Right cardiac atrium (tissue), 5 donors: ENCODE measurements at regions not wholly inside any gene's neighbourhood (a gene's known extent, or its start where the extent isn't known, plus 50 kb on each side); places are given as distances from the start of the nearest gene placed in this dataset.
A peak's percentile ranks its signal among the peaks of the same experiment; 100 is the strongest.

Experiments
- ATAC-seq, 2 donors: fragments of 200-7000 bp; cut with Tn5 transposase; one replicate each; pipeline versions ENCODE4 v1.8.0 to v1.9.1; 2020; ENCODE audit warnings: moderate library complexity in 2 of 2, mild to moderate bottlenecking in 1 of 2
- DNase-seq, 3 donors: peaks; one replicate each; pipeline ENCODE4 v3.0.0-alpha.2; 2020
- H3K27ac ChIP-seq: one replicate; pipeline ENCODE4 v1.5.1; 2013; ENCODE audit warnings: mild to moderate bottlenecking, low read length, control low read depth, moderate library complexity
- H3K27me3 ChIP-seq: one replicate; pipeline ENCODE4 v1.6.1; 2013; ENCODE audit not compliant: control insufficient read depth, insufficient read depth
- H3K4me1 ChIP-seq: one replicate; pipeline ENCODE4 v1.6.1; 2013; ENCODE audit warnings: low read length; ENCODE audit not compliant: control insufficient read depth, insufficient read depth
- H3K4me3 ChIP-seq: one replicate; pipeline ENCODE4 v1.5.1; 2013; ENCODE audit warnings: low read length, control low read depth
- H3K9me3 ChIP-seq: one replicate; pipeline ENCODE4 v1.6.1; 2013; ENCODE audit warnings: low read length; ENCODE audit not compliant: control insufficient read depth
- WGBS: extraction: QIAGEN DNeasy Blood & Tissue Kit; methylation state at CpG from one replicate; pipeline ENCODE4 v1.1.7; 2013; 5-methylcytosine and 5-hydroxymethylcytosine counted together
- intact Hi-C, 4 donors: fragments of 100-400 bp; cut with DNase I; formaldehyde crosslinking; loops; one replicate each; pipeline versions ENCODE4 v1.11.0 to v1.14.0; 2022 to 2023
- donor health status: healthy with polysubstance abuse.
- donor health status: DM: no; HTN: yes; CAD: no.
- donor health status: DM: no; HTN: no; CAD: no.
- donor health status: DM: no; HTN: yes; CAD: no; lungs with severe emphysema.
- donor health status: DM: yes; HTN: yes; CAD: no.

DNA sequence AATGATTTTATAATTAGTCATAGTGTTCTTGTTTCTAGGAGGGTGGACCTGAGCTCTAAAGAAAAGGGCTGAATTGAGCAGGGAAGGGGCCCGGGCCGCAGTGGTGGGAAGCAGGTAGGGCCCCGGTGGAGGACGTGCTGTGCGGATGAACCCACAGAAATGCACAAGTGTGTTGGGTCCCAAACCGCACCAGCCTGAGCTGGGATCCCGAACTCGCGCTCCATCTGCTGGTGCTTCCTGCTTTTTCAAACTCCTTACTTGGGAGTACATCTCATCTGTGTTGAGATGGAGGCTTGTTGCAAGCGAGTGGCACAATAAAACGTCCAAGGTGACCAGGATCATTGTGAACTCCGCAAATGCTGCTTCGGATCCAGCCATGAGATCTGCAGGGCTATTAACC is 244.8 kb upstream of the IGF1R start:
- no peaks in the 10 kb centered on the region for H3K9me3 ChIP-seq
- no peaks in the 10 kb centered on the region for H3K4me1 ChIP-seq
- H3K27ac ChIP-seq: no peak overlapping the region
- DNase-seq (no peak), ATAC-seq (no peak)
- WGBS: 86% methylated on average over 13 of the region's 13 CpGs
- intact Hi-C loops: no loop called here
- H3K27me3 ChIP-seq: no peaks in the 10 kb centered on the region
- H3K4me3 ChIP-seq: no peak overlapping the region

DNA sequence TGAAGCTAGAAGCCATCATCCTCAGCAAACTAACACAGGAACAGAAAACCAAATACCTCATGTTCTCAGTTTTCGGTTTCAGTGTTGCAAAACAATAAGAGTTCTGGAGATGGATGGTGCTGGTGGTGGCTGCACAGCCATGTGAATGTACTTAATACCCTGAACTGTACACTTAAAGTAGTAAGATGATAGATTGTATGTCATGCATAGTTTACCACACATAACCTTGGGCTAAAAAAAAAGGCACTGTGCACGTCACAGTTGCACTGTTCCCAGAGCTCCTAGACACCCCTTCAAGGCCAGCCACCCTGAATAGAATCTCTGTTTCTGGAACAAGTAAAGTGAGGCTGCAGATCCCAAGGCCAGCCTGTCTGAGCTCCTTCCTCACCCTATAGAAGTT is 243.3 kb upstream of the IGF1R start:
- no peak for ATAC-seq
- no peaks in the 10 kb centered on the region for H3K27me3 ChIP-seq
- no peaks in the 10 kb centered on the region for H3K9me3 ChIP-seq
- no peak overlapping the region for H3K27ac ChIP-seq
- no peaks in the 10 kb centered on the region for H3K4me1 ChIP-seq
- no peak overlapping the region for H3K4me3 ChIP-seq
- DNase-seq: no peak
- WGBS: 60% methylated on average over 2 of the region's 2 CpGs
- intact Hi-C loops: no loop called here

DNA sequence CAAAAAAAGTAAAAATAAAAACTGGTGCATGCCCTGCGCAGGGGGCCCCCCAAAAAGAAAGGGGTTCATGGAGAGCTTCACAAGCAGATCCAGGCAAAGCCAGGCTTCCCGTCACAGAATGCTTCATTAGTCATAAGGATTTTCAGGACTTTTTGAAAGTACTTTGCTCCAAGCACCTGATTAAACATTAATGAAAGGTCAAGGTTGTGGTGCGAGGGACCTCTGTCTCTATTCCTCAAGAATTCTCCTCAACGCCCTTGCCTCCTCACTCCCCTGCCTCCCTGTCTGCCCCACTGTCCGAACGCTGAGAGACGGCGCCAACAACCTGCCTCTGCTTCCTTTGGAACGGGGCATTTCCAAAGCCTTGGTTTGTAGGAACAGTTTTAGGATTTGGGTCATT is 240.1 kb upstream of the IGF1R start:
- ATAC-seq (no peak), DNase-seq (no peak)
- intact Hi-C loops: no loop called here
- Histone ChIP-seq H3K4me1 (no peaks in the 10 kb centered on the region), H3K4me3 (no peak overlapping the region), H3K9me3 (no peaks in the 10 kb centered on the region), H3K27ac (no peak overlapping the region), H3K27me3 (no peaks in the 10 kb centered on the region)
- WGBS: 88% methylated on average over 9 of the region's 9 CpGs

DNA sequence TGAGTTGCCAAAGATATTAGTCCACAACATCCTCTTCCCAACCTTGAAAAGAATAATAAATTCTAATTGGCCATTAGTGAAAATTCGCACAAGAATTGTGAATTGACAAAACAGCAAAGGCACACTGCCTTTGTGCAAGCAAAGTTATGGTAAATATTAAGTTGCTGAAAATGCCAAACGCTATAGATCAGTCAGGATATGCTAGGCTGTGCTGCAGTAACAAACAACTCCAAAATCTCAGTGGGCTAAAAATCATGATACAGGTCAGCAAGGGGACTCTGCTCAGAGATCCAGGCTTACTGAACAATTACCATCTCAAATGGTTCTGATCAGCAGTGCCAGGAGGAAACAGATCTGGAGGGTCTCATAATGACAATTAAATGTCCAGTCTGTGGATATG is 238.0 kb upstream of the IGF1R start:
- intact Hi-C loops: loop anchor here in 1 of 4 donors (10.0 kb wide), 1 partner anchor 506 kb away; no protein-coding TSS in a partner anchor

DNA sequence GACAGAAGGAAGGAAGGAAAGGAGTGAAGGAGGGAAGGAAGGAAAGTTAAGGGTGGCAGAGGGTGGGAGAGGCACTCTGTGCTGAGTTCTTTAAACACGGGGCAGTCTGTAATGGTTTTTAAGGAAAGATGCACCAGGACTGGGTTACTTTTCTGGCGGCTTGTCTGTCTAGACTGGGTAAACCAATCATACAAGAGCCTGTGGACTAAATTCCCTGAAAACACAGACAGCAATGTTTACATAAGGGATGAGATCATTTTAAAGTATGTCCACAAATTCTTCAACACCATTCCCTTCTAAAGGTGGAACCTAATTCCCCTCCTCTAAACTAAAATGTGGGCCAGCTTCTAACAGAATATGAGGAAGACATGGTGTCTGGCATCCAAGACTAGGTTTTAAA is 235.5 kb upstream of the IGF1R start:
- 87% methylated on average over 2 of the region's 2 CpGs for WGBS
- Histone ChIP-seq H3K9me3 (no peaks in the 10 kb centered on the region), H3K27me3 (no peaks in the 10 kb centered on the region), H3K4me3 (no peak overlapping the region), H3K27ac (no peak overlapping the region), H3K4me1 (no peaks in the 10 kb centered on the region)
- DNase-seq (no peak), ATAC-seq (no peak)
- intact Hi-C loops: loop anchor here in 1 of 4 donors (10.0 kb wide), 1 partner anchor 508 kb away; no protein-coding TSS in a partner anchor

More for the DNA sequence above, 238.0 kb upstream of the IGF1R start:
- H3K27ac ChIP-seq: no peak overlapping the region
- no peaks in the 10 kb centered on the region for H3K9me3 ChIP-seq
- no peaks in the 10 kb centered on the region for H3K4me1 ChIP-seq
- ATAC-seq (no peak), DNase-seq (no peak)
- no peaks in the 10 kb centered on the region for H3K27me3 ChIP-seq
- no peak overlapping the region for H3K4me3 ChIP-seq
- 87% methylated on average over 2 of the region's 2 CpGs for WGBS

DNA sequence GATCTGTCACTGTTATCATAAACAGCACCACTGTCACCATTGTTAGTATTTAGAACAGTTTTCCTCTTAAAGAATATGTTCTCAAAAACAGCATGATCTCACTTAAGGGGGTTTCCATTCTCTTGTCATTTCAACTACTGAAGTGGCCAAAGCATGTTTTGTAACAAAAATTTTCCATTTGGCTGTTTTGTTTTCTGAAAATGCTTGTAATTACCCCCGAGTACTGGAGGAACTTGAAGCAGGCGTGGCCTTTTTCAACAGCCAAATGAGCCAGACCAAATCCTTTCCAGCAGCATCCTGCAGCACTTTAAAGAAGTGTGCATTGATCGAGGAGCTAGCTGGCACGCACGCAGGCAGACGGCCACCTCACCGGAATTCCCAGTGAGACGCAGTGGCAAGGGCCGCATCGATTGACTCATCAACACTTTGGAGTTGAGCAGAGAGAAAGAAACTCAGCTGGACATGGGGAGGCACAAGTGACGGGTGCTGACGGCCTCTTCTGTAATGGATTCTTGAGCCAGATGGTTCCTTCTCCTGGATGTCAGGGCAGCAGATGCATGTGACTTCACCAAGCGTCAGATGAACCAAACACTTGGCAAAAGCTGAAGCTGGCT is 234.3 kb upstream of the IGF1R start:
- 50% methylated on average over 13 of the region's 13 CpGs for whole genome bisulfite sequencing

DNA sequence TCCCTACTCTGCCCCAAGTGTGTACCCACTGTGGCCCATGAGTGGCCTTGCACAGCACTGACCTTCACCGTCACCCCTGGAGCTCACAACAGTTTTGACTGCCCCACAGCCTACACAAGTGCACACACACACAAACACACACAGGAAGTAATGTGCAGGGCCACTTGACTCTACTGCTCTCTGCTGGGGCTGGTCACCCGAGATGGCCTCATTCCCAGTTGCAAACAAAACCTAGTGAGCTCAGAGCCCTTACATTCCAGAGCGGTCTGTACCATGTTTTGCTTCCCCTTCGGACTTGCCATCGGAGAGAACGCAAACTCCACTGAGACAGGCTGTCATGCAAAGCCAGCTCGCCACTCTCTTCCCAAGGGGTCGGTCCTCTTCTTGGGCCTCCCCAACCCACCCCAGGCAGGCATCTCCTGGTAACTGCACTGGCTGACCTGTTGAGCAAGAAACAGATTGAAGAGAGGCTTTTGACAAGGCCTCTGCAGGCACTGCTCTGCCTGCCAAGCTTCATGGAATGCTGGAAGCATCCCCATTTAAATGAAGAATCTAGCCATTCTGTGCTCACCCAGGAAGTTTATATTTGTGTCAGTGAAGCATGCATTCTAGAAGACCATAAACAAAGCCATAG is 232.0 kb upstream of the IGF1R start:
- Histone ChIP-seq H3K9me3 (no peaks in the 10 kb centered on the region), H3K4me3 (no peak overlapping the region), H3K4me1 (no peaks in the 10 kb centered on the region), H3K27me3 (no peaks in the 10 kb centered on the region), H3K27ac (peak overlapping the region; percentile 2)
- ATAC-seq: peak in 1 of 2 donors; percentile 34
- WGBS: 61% methylated on average over 8 of the region's 8 CpGs
- peak in 1 of 3 donors; percentile 62 for DNase-seq
- intact Hi-C loops: loop anchor here in 2 of 4 donors (5.0 to 10.0 kb wide), 2 partner anchors 104 to 512 kb away; no protein-coding TSS in a partner anchor

More for the DNA sequence above, 234.3 kb upstream of the IGF1R start:
- H3K4me1 ChIP-seq: no peaks in the 10 kb centered on the region
- peak; percentile 63 to 76 (median 74) for DNase-seq
- H3K9me3 ChIP-seq: no peaks in the 10 kb centered on the region
- H3K4me3 ChIP-seq: no peak overlapping the region
- H3K27me3 ChIP-seq: no peaks in the 10 kb centered on the region
- H3K27ac ChIP-seq: no peak overlapping the region
- peak; percentile 32 to 41 for ATAC-seq
- intact Hi-C loops: loop anchor here in 1 of 4 donors (10.0 kb wide), 1 partner anchor 509 kb away; no protein-coding TSS in a partner anchor

DNA sequence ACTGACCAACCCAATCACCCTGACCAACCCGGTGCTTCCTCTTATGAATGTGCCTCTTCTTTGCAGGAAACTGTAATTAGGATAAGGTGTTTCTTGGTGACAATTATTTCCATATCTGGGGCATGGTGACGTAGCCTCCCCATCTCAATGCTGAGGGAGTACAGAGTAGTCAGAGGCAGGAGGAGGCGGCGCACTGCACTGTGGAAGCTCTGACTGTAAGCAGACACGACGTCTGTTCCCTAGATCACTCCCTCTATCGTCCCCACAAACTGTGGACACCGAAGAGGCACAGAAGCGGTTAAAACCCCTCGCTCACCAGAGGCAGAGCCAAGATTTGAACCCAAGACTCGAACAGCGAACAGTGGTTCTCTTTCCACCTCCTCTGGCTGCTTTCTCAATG is 231.0 kb upstream of the IGF1R start:
- H3K27ac ChIP-seq: no peak overlapping the region
- no peaks in the 10 kb centered on the region for H3K9me3 ChIP-seq
- intact Hi-C loops: loop anchor here in 2 of 4 donors (5.0 to 10.0 kb wide), 2 partner anchors 105 to 513 kb away; no protein-coding TSS in a partner anchor
- no peak overlapping the region for H3K4me3 ChIP-seq
- no peaks in the 10 kb centered on the region for H3K4me1 ChIP-seq
- H3K27me3 ChIP-seq: no peaks in the 10 kb centered on the region
- DNase-seq (no peak), ATAC-seq (no peak)
- WGBS: 82% methylated on average over 12 of the region's 12 CpGs

DNA sequence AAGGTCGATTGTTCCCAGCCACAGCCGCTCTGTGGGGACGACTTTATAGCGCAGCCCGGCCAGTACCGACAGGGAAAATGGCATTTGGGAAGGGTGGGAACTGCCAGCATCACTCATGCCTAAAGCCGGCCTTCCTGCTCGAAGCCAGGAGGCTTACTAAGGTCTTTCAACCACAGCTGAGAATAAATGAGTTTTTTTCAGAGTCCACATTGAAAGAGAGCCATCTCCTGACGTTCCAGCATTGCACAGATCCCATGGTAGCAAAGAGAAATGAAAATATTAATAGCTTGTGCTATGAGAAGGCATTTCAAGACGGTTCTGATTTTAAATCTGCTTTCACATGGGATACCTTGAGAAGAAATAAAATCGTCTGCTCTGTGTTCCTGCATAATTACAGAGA is 230.2 kb upstream of the IGF1R start:
- no peak overlapping the region for H3K4me3 ChIP-seq
- 69% methylated on average over 11 of the region's 11 CpGs for WGBS
- ATAC-seq (no peak), DNase-seq (peak in 1 of 3 donors; percentile 42)
- no peaks in the 10 kb centered on the region for H3K9me3 ChIP-seq
- intact Hi-C loops: loop anchor here in 2 of 4 donors (5.0 to 10.0 kb wide), 2 partner anchors 106 to 513 kb away; no protein-coding TSS in a partner anchor
- H3K4me1 ChIP-seq: no peaks in the 10 kb centered on the region
- H3K27ac ChIP-seq: no peak overlapping the region
- H3K27me3 ChIP-seq: no peaks in the 10 kb centered on the region

DNA sequence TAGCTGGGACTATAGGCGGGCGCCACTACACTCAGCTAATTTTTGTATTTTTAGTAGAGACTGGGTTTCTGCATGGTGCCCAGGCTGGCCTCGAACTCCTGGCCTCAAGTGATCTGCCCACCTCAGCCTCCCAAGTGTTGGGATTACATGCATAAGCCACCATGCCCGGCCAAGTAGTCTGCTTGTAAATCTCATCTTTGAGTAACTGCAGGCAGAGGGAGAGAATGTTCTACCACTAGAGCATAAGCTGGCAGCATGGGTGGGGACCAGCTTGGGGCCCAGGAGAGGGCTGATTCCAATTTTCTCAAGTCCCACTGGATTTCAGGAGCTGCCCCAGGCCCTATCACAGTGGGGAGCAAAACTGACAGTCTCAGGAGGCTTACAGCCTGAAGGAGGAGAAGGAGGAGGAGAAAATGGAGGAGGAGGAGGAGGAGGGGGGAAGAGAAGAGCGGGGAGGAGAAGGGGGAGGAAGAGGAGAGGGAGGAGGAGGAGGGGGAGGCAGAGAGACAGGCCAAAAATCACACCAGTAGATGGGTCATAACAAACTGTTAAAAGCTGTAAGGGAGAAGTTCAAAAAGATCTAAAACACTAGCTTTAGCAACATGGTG is 229.1 kb upstream of the IGF1R start:
- Histone ChIP-seq H3K9me3 (no peaks in the 10 kb centered on the region), H3K27me3 (no peaks in the 10 kb centered on the region), H3K4me3 (no peak overlapping the region), H3K4me1 (no peaks in the 10 kb centered on the region), H3K27ac (no peak overlapping the region)
- no peak for DNase-seq
- no peak for ATAC-seq
- 66% methylated on average over 5 of the region's 5 CpGs for WGBS
- intact Hi-C loops: loop anchor here in 2 of 4 donors (5.0 to 10.0 kb wide), 2 partner anchors 107 to 514 kb away; no protein-coding TSS in a partner anchor

DNA sequence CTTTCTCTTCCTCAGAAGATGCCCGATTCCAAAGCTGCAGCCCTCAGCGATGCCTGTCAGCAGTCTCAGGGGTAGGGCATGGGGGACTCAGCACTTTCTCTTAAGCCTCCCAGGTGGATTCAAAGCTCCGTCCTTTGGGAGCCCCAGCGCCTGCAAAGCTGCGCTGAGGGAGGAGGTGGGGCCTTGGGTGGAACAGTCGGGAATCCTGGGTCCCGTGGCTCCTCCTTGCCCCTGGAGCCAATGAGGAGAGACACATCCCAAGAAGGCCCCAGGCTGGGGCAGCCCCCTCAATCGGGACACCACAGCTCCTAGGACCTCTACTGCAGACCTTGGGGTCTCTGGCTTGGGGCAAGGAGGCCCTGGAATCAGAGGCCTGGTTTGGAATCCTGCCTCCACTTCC is 227.5 kb upstream of the IGF1R start:
- DNase-seq: peak in 1 of 3 donors; percentile 41
- WGBS: 32% methylated on average over 8 of the region's 8 CpGs
- intact Hi-C loops: loop anchor here (2.0 to 10.0 kb wide), 4 partner anchors 108 to 516 kb away; no protein-coding TSS in a partner anchor
- Histone ChIP-seq H3K4me1 (no peaks in the 10 kb centered on the region), H3K27ac (no peak overlapping the region), H3K9me3 (no peaks in the 10 kb centered on the region), H3K27me3 (no peaks in the 10 kb centered on the region), H3K4me3 (no peak overlapping the region)
- ATAC-seq: peak; percentile 44 to 61
